Stimulated activated effector memory CD8-positive, alpha-beta T cell treated with anti-CD3 and anti-CD28 coated beads, Interleukin-12 subunit alpha, Interleukin-12 subunit beta, amount 100 ng/mL, for 72 hours (primary cell): ENCODE measurements at regions not wholly inside any gene's neighbourhood (a gene's known extent, or its start where the extent isn't known, plus 50 kb on each side); places are given as distances from the start of the nearest gene placed in this dataset.
"Not testable (repeated sequence)": the region's sequence is repeated elsewhere in the genome, so short reads cannot be mapped to it uniquely, and the experiment has no call there.

Source experiments
- ATAC-seq: fragments of 150-1000 bp; cut with Tn5 transposase; 2 replicates; pipeline ENCODE4 v1.10.0; 2021
- DNase-seq, 2 donors: peaks; one replicate each; pipeline ENCODE4 v3.0.0; 2021 to 2022; ENCODE audit warnings: low spot score in 2 of 2
- H3K27ac Mint-ChIP-seq: one replicate; pipeline ENCODE4 v1.8.0; 2022; ENCODE audit warnings: mild to moderate bottlenecking, mixed read lengths
- H3K36me3 Mint-ChIP-seq: one replicate; pipeline ENCODE4 v1.8.0; 2022; ENCODE audit warnings: mild to moderate bottlenecking, mixed read lengths
- H3K4me1 Mint-ChIP-seq: one replicate; pipeline ENCODE4 v1.8.0; 2022; ENCODE audit warnings: mixed read lengths
- H3K4me3 Mint-ChIP-seq: one replicate; pipeline ENCODE4 v1.8.0; 2022; ENCODE audit warnings: mild to moderate bottlenecking, mixed read lengths
- H3K9me3 Mint-ChIP-seq: one replicate; pipeline ENCODE4 v1.8.0; 2022; ENCODE audit warnings: mixed read lengths

DNA sequence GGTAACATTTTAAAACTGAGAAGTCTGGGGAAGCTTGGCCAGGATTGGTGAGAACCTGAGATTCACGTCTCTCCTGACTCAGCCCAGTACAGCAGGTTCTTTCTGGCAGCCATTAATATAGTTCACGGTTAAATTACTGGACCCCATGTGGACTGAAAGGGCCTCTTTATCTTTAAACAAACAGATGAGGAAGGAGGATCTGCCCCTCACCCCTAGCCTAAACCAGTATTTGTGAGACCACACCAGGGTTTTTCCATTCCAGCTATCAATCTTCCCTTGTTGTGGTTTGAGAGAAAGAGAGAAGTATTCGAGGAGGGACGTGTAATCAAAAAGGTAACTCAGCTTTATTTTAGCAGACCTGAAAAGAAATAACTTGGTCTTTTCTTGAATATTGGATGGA, 137.1 kb downstream of the PROX1 start:
- no peaks in the 10 kb centered on the region for H3K9me3 Mint-ChIP-seq
- no peak overlapping the region for H3K27ac Mint-ChIP-seq
- DNase-seq: no peak
- H3K4me1 Mint-ChIP-seq: no peaks in the 10 kb centered on the region
- ATAC-seq: no peak
- H3K36me3 Mint-ChIP-seq: no peaks in the 10 kb centered on the region
- no peak overlapping the region for H3K4me3 Mint-ChIP-seq

DNA sequence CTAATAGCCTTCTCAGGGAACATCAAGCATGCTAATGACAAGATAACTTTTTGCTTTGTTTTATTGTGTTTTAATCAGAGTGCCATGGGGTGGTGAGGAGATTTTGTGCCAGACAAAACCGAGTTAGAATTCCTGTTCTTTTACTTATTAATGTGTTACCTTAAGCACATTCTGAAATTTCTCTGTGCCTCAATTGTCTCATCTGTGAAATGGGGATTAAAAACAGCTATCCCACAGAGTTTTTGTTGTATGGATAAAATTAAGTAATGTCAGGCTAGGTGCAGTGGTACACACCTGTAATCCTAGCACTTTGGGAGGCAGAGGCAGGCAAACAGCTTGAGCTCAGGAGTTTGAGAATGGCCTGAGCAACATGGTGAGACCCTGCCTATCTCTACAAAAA, 138.0 kb downstream of the PROX1 start:
- H3K9me3 Mint-ChIP-seq: no peaks in the 10 kb centered on the region
- no peak overlapping the region for H3K27ac Mint-ChIP-seq
- H3K4me3 Mint-ChIP-seq: no peak overlapping the region
- H3K4me1 Mint-ChIP-seq: no peaks in the 10 kb centered on the region
- H3K36me3 Mint-ChIP-seq: no peaks in the 10 kb centered on the region
- ATAC-seq (no peak), DNase-seq (no peak)

- H3K36me3 Mint-ChIP-seq: no peaks in the 10 kb centered on the region
- DNase-seq (no peak), ATAC-seq (no peak)
- H3K4me3 Mint-ChIP-seq: no peak overlapping the region
- H3K4me1 Mint-ChIP-seq: no peaks in the 10 kb centered on the region
- H3K27ac Mint-ChIP-seq: no peak overlapping the region
- no peaks in the 10 kb centered on the region for H3K9me3 Mint-ChIP-seq
Measured at GRCh38 chr1:214126697-214127146, 138.9 kb downstream of the PROX1 start.

- ATAC-seq: no peak
- Mint-ChIP-seq H3K9me3 (no peaks in the 10 kb centered on the region), H3K27ac (no peak overlapping the region), H3K36me3 (no peaks in the 10 kb centered on the region), H3K4me3 (no peak overlapping the region), H3K4me1 (no peaks in the 10 kb centered on the region)
- no peak for DNase-seq
Measured at GRCh38 chr1:214127705-214128104, 139.9 kb downstream of the PROX1 start.

- no peaks in the 10 kb centered on the region for H3K36me3 Mint-ChIP-seq
- H3K27ac Mint-ChIP-seq: no peak overlapping the region
- H3K4me3 Mint-ChIP-seq: no peak overlapping the region
- no peak for DNase-seq
- no peak for ATAC-seq
- H3K9me3 Mint-ChIP-seq: no peaks in the 10 kb centered on the region
- H3K4me1 Mint-ChIP-seq: no peaks in the 10 kb centered on the region
Measured at GRCh38 chr1:214135886-214136285, 145.1 kb upstream of the SMYD2 start.

DNA sequence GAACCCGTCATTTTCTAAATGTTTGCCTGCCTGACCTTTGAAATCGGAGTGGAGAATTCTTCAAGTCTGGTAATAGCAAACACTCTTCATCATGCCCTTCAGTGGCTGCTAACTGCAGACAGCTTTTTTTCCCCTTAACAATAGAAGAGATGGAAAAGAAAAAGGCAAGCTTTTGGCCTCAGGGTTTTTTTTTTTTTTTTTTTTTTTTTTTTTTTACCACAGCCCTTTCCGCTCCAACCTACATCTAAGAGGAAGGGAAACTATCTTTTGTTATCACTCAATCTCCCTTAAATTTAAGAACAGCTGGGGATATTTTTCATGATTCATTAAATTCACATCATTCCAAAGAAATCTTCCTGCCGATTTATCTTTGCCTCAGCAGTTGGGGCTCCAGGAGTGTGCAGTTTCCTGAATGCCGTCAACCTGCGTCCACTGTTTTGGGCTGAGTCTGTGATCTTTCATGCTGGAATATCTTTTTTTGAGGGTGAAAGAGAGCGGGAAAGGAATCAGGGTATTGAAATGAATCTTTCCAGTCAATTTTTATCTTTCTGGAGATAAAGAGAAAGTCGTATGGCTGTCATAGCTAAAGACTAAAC, 144.5 kb upstream of the SMYD2 start:
- Mint-ChIP-seq H3K4me3 (no peak overlapping the region), H3K27ac (no peak overlapping the region), H3K36me3 (no peaks in the 10 kb centered on the region), H3K4me1 (no peaks in the 10 kb centered on the region), H3K9me3 (no peaks in the 10 kb centered on the region)
- DNase-seq (no peak), ATAC-seq (no peak)

GRCh38 chr1:214141486-214141885, 139.5 kb upstream of the SMYD2 start:
- no peaks in the 10 kb centered on the region for H3K36me3 Mint-ChIP-seq

GRCh38 chr1:214143006-214143992, 137.7 kb upstream of the SMYD2 start:
- no peaks in the 10 kb centered on the region for H3K36me3 Mint-ChIP-seq
- H3K27ac Mint-ChIP-seq: no peak overlapping the region
- H3K9me3 Mint-ChIP-seq: no peaks in the 10 kb centered on the region
- ATAC-seq: no peak
- no peaks in the 10 kb centered on the region for H3K4me1 Mint-ChIP-seq
- DNase-seq: no peak
- H3K4me3 Mint-ChIP-seq: no peak overlapping the region

More at GRCh38 chr1:214141486-214141885, 139.5 kb upstream of the SMYD2 start:
- Mint-ChIP-seq H3K9me3 (no peaks in the 10 kb centered on the region), H3K27ac (no peak overlapping the region), H3K4me1 (no peaks in the 10 kb centered on the region), H3K4me3 (no peak overlapping the region)
- no peak for ATAC-seq
- DNase-seq: no peak

DNA sequence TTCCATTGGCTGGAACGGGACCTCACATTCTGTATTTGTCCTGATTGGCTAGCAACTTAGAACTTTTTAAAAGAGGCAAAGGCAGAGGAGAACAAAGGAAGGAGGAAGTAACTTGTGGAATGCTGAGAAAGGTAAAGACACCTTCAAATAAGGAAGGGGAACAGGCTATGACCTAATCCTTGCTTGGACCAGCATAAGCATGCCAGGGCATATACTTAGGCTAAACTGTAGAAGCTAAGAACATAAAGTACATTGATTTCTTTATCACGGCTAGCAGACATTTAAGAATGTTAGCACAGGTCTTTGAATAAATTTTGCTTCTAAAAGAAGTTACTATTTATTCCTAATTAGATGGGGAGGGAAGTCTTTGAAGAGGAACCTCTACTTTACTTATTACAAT, 136.4 kb upstream of the SMYD2 start:
- not testable (repeated sequence) for DNase-seq, H3K9me3 Mint-ChIP-seq, H3K4me3 Mint-ChIP-seq, H3K27ac Mint-ChIP-seq, ATAC-seq, H3K36me3 Mint-ChIP-seq, H3K4me1 Mint-ChIP-seq

DNA sequence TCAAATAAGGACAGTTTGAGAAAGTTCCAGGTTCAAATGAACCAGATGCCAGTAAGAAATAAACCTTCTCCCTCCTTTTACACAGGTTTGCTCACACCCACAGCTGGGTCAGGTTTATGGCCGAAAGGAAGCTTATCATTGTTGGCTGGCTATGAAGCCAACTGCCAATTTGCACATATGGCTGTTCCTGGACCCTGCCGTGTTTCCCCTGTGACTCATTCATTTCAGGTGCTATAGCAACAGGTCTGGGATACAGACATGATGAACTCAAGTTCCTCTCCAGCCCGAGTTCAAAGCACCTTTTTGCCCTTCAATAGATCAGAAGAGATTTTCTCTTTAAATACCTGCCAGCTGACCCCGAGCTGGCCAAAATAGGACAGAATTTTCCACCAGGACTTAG, 134.4 kb upstream of the SMYD2 start:
- H3K4me3 Mint-ChIP-seq: no peak overlapping the region
- H3K9me3 Mint-ChIP-seq: no peaks in the 10 kb centered on the region
- DNase-seq: no peak
- no peaks in the 10 kb centered on the region for H3K4me1 Mint-ChIP-seq
- no peaks in the 10 kb centered on the region for H3K36me3 Mint-ChIP-seq
- no peak overlapping the region for H3K27ac Mint-ChIP-seq
- no peak for ATAC-seq

GRCh38 chr1:214154596-214155292, 126.2 kb upstream of the SMYD2 start:
- no peaks in the 10 kb centered on the region for H3K4me1 Mint-ChIP-seq
- H3K9me3 Mint-ChIP-seq: no peaks in the 10 kb centered on the region
- H3K4me3 Mint-ChIP-seq: no peak overlapping the region
- DNase-seq: no peak
- no peak for ATAC-seq
- H3K27ac Mint-ChIP-seq: no peak overlapping the region
- H3K36me3 Mint-ChIP-seq: no peaks in the 10 kb centered on the region

DNA sequence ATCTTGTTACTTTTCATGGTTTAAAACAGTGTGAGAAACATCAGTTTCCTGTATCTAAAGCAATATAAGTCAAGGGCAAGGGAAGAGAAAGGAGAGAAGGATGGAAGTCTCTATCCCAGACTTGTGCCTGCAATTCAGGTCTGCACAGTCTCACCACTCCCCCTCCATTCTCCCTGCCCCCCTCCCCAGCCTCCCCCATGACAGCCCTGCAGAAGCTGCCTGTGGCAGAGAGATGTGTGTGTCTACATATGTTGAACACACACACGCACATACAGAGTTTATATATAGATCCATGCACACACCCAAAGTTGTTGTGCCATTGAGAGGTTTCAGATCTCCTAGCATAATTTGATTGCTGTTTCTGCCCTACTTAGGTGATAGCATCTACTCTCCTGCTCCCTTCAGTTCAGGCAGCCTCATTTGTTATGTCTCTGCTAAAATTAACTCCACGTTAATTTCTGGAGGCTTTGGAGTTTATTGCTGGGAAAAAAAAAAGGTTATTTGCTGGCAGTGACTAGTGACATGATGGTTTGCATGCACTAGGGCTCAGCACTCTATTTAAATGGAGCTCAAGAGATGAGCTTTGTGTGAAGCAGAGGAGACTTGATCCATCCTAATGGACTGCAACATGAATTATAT, 124.9 kb upstream of the SMYD2 start:
- Mint-ChIP-seq H3K9me3 (no peaks in the 10 kb centered on the region), H3K4me3 (no peak overlapping the region), H3K27ac (no peak overlapping the region), H3K36me3 (no peaks in the 10 kb centered on the region), H3K4me1 (no peaks in the 10 kb centered on the region)
- ATAC-seq (no peak), DNase-seq (no peak)

DNA sequence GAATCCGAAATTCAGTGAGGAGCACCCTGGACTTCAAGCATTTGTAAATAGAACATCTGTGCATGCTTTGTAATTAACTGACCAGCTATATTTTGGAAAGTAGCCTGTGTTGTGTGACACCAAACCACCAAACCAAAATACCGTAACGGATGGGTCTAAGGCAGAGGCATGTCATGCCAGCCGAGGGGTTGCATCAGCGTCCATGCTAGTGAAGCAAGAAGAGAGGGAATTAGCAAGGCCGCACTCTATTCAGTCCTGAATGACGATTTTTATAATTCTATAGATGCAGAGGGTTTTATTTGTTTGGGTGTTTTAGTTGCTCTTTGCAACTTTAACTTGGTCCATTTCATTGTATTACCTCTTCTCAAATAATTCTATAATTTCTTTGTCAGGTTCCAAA, 116.8 kb upstream of the SMYD2 start:
- no peaks in the 10 kb centered on the region for H3K36me3 Mint-ChIP-seq
- DNase-seq (no peak), ATAC-seq (no peak)
- no peak overlapping the region for H3K27ac Mint-ChIP-seq
- H3K4me3 Mint-ChIP-seq: no peak overlapping the region
- H3K9me3 Mint-ChIP-seq: no peaks in the 10 kb centered on the region
- no peaks in the 10 kb centered on the region for H3K4me1 Mint-ChIP-seq

GRCh38 chr1:214165850-214166374, 115.0 kb upstream of the SMYD2 start:
- no peak overlapping the region for H3K4me3 Mint-ChIP-seq
- no peaks in the 10 kb centered on the region for H3K4me1 Mint-ChIP-seq
- ATAC-seq (no peak), DNase-seq (no peak)
- no peaks in the 10 kb centered on the region for H3K9me3 Mint-ChIP-seq
- no peak overlapping the region for H3K27ac Mint-ChIP-seq
- no peaks in the 10 kb centered on the region for H3K36me3 Mint-ChIP-seq
